ENCODE measurements at regions not wholly inside any gene's neighbourhood (a gene's known extent, or its start where the extent isn't known, plus 50 kb on each side); places are given as distances from the start of the nearest gene placed in this dataset.

DNA sequence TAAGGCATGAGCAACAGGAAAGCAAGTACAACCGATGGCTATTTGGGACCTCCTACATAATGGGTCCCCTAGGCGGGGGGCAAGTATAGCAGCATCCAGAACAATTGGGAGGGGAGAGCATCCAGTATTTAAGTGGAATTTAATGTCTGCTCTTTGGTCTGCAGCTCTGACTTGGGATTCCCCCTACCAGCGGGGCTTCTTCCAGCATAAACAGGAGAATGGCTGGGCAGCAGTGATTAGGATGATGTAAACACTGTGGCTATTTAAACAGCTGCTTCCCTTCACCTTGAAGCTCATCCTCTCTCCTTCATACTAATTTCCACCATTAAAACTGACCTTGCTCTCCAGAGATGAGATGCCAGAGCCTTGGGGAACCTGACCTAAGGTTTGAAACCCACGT lies 73.9 kb upstream of the OXGR1 start:
- TF ChIP-seq, protein P1, sequence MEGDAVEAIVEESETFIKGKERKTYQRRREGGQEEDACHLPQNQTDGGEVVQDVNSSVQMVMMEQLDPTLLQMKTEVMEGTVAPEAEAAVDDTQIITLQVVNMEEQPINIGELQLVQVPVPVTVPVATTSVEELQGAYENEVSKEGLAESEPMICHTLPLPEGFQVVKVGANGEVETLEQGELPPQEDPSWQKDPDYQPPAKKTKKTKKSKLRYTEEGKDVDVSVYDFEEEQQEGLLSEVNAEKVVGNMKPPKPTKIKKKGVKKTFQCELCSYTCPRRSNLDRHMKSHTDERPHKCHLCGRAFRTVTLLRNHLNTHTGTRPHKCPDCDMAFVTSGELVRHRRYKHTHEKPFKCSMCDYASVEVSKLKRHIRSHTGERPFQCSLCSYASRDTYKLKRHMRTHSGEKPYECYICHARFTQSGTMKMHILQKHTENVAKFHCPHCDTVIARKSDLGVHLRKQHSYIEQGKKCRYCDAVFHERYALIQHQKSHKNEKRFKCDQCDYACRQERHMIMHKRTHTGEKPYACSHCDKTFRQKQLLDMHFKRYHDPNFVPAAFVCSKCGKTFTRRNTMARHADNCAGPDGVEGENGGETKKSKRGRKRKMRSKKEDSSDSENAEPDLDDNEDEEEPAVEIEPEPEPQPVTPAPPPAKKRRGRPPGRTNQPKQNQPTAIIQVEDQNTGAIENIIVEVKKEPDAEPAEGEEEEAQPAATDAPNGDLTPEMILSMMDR (IDR thresholded peaks at IDR 0.05): no peak
- no peak for TF ChIP-seq POLR2A (IDR thresholded peaks at IDR 0.05)
- no peak for TF ChIP-seq POLR2AphosphoS5 (IDR thresholded peaks at IDR 0.05)
